RWPE1 (cell line): ENCODE measurements at regions not wholly inside any gene's neighbourhood (a gene's known extent, or its start where the extent isn't known, plus 50 kb on each side); places are given as distances from the start of the nearest gene placed in this dataset.

Experiments
- CTCF ChIA-PET: fragments of 350-600 bp; sonication (Branson Sonifier 250); formaldehyde crosslinking; extraction: SDS; loops from one replicate; lab custom pipeline; 2021; lab: Yijun Ruan, JAX
- POLR2A ChIA-PET: fragments of 400-600 bp; formaldehyde crosslinking; extraction: SDS; loops from one replicate; lab custom pipeline; 2020; ENCODE audit warnings: antibody characterized with exemption; ENCODE audit not compliant: low non-redundant PET; lab: Yijun Ruan, JAX
- DNase-seq: peaks from one replicate; pipeline ENCODE4 v3.0.0; 2012; ENCODE audit warnings: low spot score
- H3K27ac ChIP-seq: fragments of 450-650 bp; 2 replicates; pipeline ENCODE4 v1.5.1; 2017
- CTCF ChIP-seq: fragments of 450-650 bp; conservative IDR thresholded peaks from 2 replicates; pipeline ENCODE4 v1.5.1; 2017; ENCODE audit warnings: low read depth, mild to moderate bottlenecking

- H3K27ac ChIP-seq = no peak overlapping the region
- no peak for TF ChIP-seq CTCF
- POLR2A ChIA-PET = no interaction called here
- CTCF ChIA-PET = no interaction called here
- DNase-seq = no peak
Measured at GRCh38 chr9:79196606-79197005, 375.2 kb upstream of the TLE4 start.

GRCh38 chr9:79200336-79200735 is 371.4 kb upstream of the TLE4 start:
- no peak for TF ChIP-seq CTCF
- no peak overlapping the region for H3K27ac ChIP-seq
- no peak for DNase-seq
- CTCF ChIA-PET = no interaction called here
- POLR2A ChIA-PET = no interaction called here

- CTCF ChIA-PET = interaction anchor here (0.6 to 0.9 kb wide), 3 partner anchors 14 to 854 kb away, joined by 4 read pairs; no protein-coding TSS in a partner anchor
Measured at GRCh38 chr9:79201636-79202035, 370.1 kb upstream of the TLE4 start.

GRCh38 chr9:79208791-79209396 is 362.9 kb upstream of the TLE4 start:
- CTCF ChIA-PET = no interaction called here
- no peak overlapping the region for H3K27ac ChIP-seq
- no peak for TF ChIP-seq CTCF
- no peak for DNase-seq
- POLR2A ChIA-PET = no interaction called here

More at GRCh38 chr9:79201636-79202035, 370.1 kb upstream of the TLE4 start:
- TF ChIP-seq CTCF = no peak
- no peak for DNase-seq
- POLR2A ChIA-PET = no interaction called here
- H3K27ac ChIP-seq = no peak overlapping the region

GRCh38 chr9:79210541-79211243 is 361.1 kb upstream of the TLE4 start:
- ChIA-PET POLR2A (no interaction called here), CTCF (no interaction called here)
- no peak overlapping the region for H3K27ac ChIP-seq
- no peak for TF ChIP-seq CTCF
- DNase-seq = no peak

- ChIA-PET POLR2A (no interaction called here), CTCF (no interaction called here)
- H3K27ac ChIP-seq = no peak overlapping the region
- DNase-seq = no peak
- TF ChIP-seq CTCF = no peak
Measured at GRCh38 chr9:79213417-79214125, 358.2 kb upstream of the TLE4 start.
